NT2/D1 (cell line): ENCODE measurements at regions not wholly inside any gene's neighbourhood (a gene's known extent, or its start where the extent isn't known, plus 50 kb on each side); places are given as distances from the start of the nearest gene placed in this dataset.

Source experiments
- YY1 ChIP-seq: IDR thresholded peaks from 2 replicates; pipeline ENCODE4 v1.6.1; 2011; ENCODE audit not compliant: insufficient read length, insufficient read depth
- ZNF274 ChIP-seq: IDR thresholded peaks from 2 replicates; pipeline ENCODE4 v1.6.1; 2011; ENCODE audit warnings: mild to moderate bottlenecking, low read depth, low read length

DNA sequence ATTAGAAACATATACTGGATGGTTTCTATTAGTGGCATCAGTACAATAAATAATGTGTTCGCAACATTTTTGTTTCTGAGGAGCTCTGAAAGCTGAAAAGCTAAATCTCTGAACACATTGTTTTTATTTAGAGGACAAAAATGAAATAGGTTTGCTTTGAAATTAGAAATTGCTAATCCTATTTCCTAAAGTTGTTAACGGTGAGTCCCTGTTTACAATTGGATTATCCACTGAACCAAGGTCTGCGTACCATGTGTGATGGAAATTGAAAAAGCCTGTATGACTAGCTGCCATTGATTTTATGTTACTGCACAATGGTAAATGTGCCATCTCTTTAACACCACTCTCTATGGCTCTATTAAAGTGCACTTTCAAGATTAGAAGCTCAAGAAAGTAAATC lies 297.7 kb upstream of the NUDT12 start:
- TF ChIP-seq YY1 (no peak), ZNF274 (no peak)
